ENCODE measurements at regions not wholly inside any gene's neighbourhood (a gene's known extent, or its start where the extent isn't known, plus 50 kb on each side); places are given as distances from the start of the nearest gene placed in this dataset.
A peak's percentile ranks its signal among the peaks of the same experiment; 100 is the strongest.

GRCh38 chr15:58302832-58303231, 129.0 kb upstream of the LIPC start:
- H3K27ac Mint-ChIP-seq (ENCODE audit: low read depth, unreplicated experiment), result no peak overlapping the region
- ChIA-PET POLR2A (interaction anchor here (1.5 kb wide), 1 partner anchor 12 kb away, joined by 5 read pairs; no protein-coding TSS in a partner anchor), CTCF (no interaction called here)
- intact Hi-C loops (cut with micrococcal nuclease), result no loop called here
- no peak overlapping the region for H3K4me3 Mint-ChIP-seq (ENCODE audit: unreplicated experiment)
- H3K4me1 Mint-ChIP-seq (ENCODE audit: insufficient read depth, unreplicated experiment), result peaks cover 5% of the 10 kb centered on the region
- no peaks in the 10 kb centered on the region for H3K27me3 Mint-ChIP-seq (ENCODE audit: insufficient read depth, unreplicated experiment)
- no peaks in the 10 kb centered on the region for H3K9me3 Mint-ChIP-seq (ENCODE audit: unreplicated experiment)
- no peaks in the 10 kb centered on the region for H3K36me3 Mint-ChIP-seq (ENCODE audit: insufficient read depth, unreplicated experiment)
- TF ChIP-seq CTCF (IDR thresholded peaks at IDR 0.05; ENCODE audit: unreplicated experiment), result no peak
- BruUV-seq (replicated peaks), result no TSS peak
- no peak for DNase-seq (ENCODE audit: unreplicated experiment)

- POLR2A ChIA-PET, result interaction anchor here (1.5 kb wide), 1 partner anchor 11 kb away, joined by 5 read pairs; no protein-coding TSS in a partner anchor
- Mint-ChIP-seq H3K4me3 (ENCODE audit: unreplicated experiment) (no peak overlapping the region), H3K27ac (ENCODE audit: low read depth, unreplicated experiment) (no peak overlapping the region), H3K4me1 (ENCODE audit: insufficient read depth, unreplicated experiment) (peaks cover 5% of the 10 kb centered on the region), H3K9me3 (ENCODE audit: unreplicated experiment) (no peaks in the 10 kb centered on the region), H3K36me3 (ENCODE audit: insufficient read depth, unreplicated experiment) (no peaks in the 10 kb centered on the region), H3K27me3 (ENCODE audit: insufficient read depth, unreplicated experiment) (no peaks in the 10 kb centered on the region)
- no peak for DNase-seq (ENCODE audit: unreplicated experiment)
- no TSS peak for BruUV-seq (replicated peaks)
- intact Hi-C loops (cut with micrococcal nuclease), result no loop called here
- CTCF ChIA-PET, result no interaction called here
- TF ChIP-seq CTCF (IDR thresholded peaks at IDR 0.05; ENCODE audit: unreplicated experiment), result no peak
Observed at GRCh38 chr15:58303236-58303635, 128.6 kb upstream of the LIPC start.

- no peaks in the 10 kb centered on the region for H3K9me3 Mint-ChIP-seq (ENCODE audit: unreplicated experiment)
- H3K4me1 Mint-ChIP-seq (ENCODE audit: insufficient read depth, unreplicated experiment), result peaks cover 5% of the 10 kb centered on the region
- no peak overlapping the region for H3K27ac Mint-ChIP-seq (ENCODE audit: low read depth, unreplicated experiment)
- H3K27me3 Mint-ChIP-seq (ENCODE audit: insufficient read depth, unreplicated experiment), result no peaks in the 10 kb centered on the region
- ChIA-PET POLR2A (interaction anchor here (0.5 kb wide), 1 partner anchor 949 kb away, joined by 3 read pairs; no protein-coding TSS in a partner anchor), CTCF (interaction anchor here (0.6 to 0.9 kb wide), 3 partner anchors 70 to 91 kb away, joined by 3 to 4 read pairs (median 3); no protein-coding TSS in a partner anchor)
- H3K4me3 Mint-ChIP-seq (ENCODE audit: unreplicated experiment), result no peak overlapping the region
- no TSS peak for BruUV-seq (replicated peaks)
- no peak for DNase-seq (ENCODE audit: unreplicated experiment)
- intact Hi-C loops (cut with micrococcal nuclease), result no loop called here
- no peaks in the 10 kb centered on the region for H3K36me3 Mint-ChIP-seq (ENCODE audit: insufficient read depth, unreplicated experiment)
- TF ChIP-seq CTCF (IDR thresholded peaks at IDR 0.05; ENCODE audit: unreplicated experiment), result no peak
Observed at GRCh38 chr15:58306591-58307312, 125.0 kb upstream of the LIPC start.

- H3K27ac Mint-ChIP-seq (ENCODE audit: low read depth, unreplicated experiment), result no peak overlapping the region
- H3K4me3 Mint-ChIP-seq (ENCODE audit: unreplicated experiment), result no peak overlapping the region
- no peaks in the 10 kb centered on the region for H3K36me3 Mint-ChIP-seq (ENCODE audit: insufficient read depth, unreplicated experiment)
- peak; percentile 34 for DNase-seq (ENCODE audit: unreplicated experiment)
- no TSS peak for BruUV-seq (replicated peaks)
- POLR2A ChIA-PET, result no interaction called here
- no peaks in the 10 kb centered on the region for H3K27me3 Mint-ChIP-seq (ENCODE audit: insufficient read depth, unreplicated experiment)
- H3K9me3 Mint-ChIP-seq (ENCODE audit: unreplicated experiment), result no peaks in the 10 kb centered on the region
- no peak for TF ChIP-seq CTCF (IDR thresholded peaks at IDR 0.05; ENCODE audit: unreplicated experiment)
- H3K4me1 Mint-ChIP-seq (ENCODE audit: insufficient read depth, unreplicated experiment), result peaks cover 5% of the 10 kb centered on the region
- intact Hi-C loops (cut with micrococcal nuclease), result no loop called here
- CTCF ChIA-PET, result interaction anchor here (0.7 kb wide), 1 partner anchor 90 kb away, joined by 4 read pairs; no protein-coding TSS in a partner anchor
Observed at GRCh38 chr15:58307313-58307961, 124.4 kb upstream of the LIPC start.
